ENCODE measurements at regions not wholly inside any gene's neighbourhood (a gene's known extent, or its start where the extent isn't known, plus 50 kb on each side); places are given as distances from the start of the nearest gene placed in this dataset.

GRCh38 chr4:112944006-112944405, 105.4 kb upstream of the ANK2 start:
- TF ChIP-seq CTCF (conservative IDR thresholded peaks at IDR 0.05 in 1 of 2, IDR thresholded peaks at IDR 0.05 in 1 of 2; ENCODE audit: extremely low read depth in 1 of 2, insufficient read depth in 1 of 2, low read depth in 1 of 2, low read length in 2 of 2) (no peak), EZH2 (IDR thresholded peaks at IDR 0.05; ENCODE audit: borderline replicate concordance, low read length) (no peak)
